GM21528 (cell line): ENCODE measurements at regions not wholly inside any gene's neighbourhood (a gene's known extent, or its start where the extent isn't known, plus 50 kb on each side); places are given as distances from the start of the nearest gene placed in this dataset.

ENCODE experiments used
- ATAC-seq: cut with Tn5 transposase; IDR thresholded peaks from one replicate; pipeline ENCODE4 v1.9.1; 2021; ENCODE audit warnings: mild to moderate bottlenecking, moderate library complexity; ENCODE audit not compliant: unreplicated experiment, low FRiP score

DNA sequence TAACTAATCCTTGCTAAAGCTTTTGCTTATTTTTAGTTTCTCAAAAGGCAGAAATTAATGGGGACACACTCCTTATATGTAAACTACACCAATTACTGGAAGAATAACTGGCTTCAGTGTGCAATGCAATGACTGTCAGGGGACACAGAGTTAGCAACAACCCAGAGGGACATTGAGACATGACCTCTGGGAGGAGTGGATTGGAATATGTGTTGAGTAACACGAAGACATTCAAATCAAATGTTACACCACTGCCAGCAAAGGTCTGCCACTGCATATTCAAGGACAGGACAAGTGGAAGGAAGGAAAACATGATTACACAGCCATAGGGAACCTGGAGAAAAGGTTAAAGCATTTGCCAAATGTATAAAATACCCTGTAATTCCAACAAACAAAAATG, 240.1 kb upstream of the FSTL5 start:
- ATAC-seq, result no peak

GRCh38 chr4:162403419-162403818, 239.6 kb upstream of the FSTL5 start:
- no peak for ATAC-seq

GRCh38 chr4:162401021-162401420, 237.2 kb upstream of the FSTL5 start:
- no peak for ATAC-seq

DNA sequence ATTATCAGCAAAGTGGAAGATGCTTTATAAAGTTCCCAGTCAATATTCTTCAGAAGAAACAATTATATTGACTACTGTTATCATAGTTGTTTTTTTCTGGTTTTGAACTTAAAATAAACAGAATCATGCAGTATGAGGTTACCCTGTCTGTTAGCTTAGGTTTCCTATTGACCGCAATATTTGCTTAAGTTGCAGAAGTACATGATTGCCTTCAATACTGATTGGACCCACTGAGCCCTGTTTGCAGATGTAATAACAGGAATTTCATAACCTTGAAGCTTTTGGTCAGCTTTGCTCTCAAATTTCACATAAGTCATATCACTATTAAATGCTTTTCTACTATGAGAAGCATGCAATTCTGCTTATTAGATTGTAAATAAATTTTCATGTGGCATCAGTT, 229.1 kb upstream of the FSTL5 start:
- no peak for ATAC-seq

DNA sequence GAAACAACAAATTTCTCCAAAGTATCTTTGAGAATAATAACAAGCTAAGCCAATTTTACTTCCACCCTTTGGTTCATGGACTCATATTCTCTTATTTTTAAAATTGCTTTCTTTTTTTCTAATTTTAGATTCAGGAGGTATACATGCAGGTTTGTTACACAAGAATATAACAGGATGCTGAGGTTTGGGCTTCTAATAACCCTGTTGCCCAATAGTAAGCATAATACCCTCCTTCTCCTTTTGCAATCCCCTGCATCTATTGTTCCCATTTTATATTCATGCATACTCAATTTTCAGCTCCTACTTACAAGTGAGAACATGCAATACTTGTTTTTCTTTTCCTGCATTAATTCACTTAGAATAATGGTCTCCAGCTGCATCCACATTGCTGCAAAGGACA, 202.3 kb upstream of the FSTL5 start:
- ATAC-seq, result no peak

DNA sequence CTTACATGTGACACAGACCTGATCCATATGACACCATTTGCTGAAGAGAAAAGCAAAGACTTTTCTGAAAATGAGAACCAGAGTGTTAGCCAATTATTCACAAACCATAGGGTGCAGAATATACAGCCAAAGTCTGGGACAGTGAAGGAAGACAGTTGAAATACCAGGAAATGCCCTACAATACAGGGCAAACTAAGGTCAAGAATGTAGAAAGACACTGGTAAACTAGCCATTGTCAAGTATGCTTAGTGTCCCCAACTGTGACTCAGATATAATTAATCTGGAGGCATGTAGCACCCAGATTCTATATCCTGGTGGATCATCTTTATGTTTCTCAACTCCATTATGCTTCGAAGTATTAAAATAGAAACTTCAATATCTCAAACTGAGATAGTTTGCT, 200.9 kb upstream of the FSTL5 start:
- ATAC-seq, result no peak

GRCh38 chr4:162360369-162361149, 196.8 kb upstream of the FSTL5 start:
- ATAC-seq, result no peak

DNA sequence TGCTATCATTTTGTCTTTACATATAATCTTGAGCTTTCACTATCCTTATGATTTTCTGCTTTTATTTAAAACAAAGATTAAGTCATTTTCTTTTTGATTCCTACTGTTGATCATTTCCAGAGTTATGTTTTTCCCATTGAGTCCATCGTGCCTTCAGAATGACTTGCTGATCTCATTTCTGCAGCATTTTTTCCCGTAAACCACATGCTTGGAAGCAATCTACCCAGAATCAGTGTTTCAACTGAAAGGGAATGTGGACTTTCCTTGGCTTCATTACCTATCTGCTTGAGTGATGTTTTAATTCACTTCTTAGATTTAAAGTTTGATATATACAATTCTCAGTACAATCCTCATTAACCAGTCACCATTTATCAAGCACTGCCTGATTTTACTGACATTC, 192.4 kb upstream of the FSTL5 start:
- no peak for ATAC-seq

DNA sequence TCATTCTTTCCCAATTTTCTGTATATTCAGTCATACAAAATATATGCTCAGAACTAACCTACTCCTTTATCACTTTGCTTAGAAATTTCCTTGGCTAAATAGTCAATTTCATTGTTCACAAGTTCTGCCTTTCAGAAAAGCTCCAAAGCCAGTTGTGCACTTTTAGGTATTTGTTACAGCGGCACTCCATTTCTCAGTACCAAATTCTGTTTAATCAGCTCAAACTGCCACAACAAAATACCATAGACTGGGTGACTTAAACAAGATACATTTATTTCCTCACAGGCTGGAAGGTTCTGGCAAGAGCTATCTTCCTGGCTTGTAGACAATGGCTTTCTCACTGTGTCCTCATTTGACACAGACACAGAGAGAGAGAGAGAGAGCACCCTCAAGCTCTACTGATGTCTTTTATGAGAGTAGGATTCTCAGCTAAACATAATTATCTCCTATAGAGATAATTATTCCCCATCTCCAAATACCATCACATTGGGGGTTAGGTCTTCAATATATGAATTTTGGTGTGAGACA, 188.8 kb upstream of the FSTL5 start:
- ATAC-seq, result no peak

DNA sequence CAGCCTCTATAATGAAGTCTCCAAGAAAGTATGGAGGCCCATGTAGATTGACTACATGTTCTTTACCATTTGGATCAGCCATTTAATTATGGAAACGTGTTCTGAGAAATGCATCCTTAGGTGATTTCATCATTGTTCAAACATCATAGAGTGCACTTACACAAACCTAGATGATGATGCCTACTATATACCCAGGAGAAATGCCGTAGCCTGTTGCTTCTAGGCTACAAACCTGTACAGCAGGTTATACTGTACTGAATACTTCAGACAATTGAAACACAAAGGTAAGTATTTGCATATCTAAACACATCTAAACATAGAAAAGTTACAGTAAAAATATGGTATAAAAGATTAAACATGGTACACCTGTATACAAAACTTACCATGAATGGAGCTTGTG, 186.5 kb upstream of the FSTL5 start:
- no peak for ATAC-seq

GRCh38 chr4:162349395-162349794, 185.6 kb upstream of the FSTL5 start:
- ATAC-seq, result no peak

GRCh38 chr4:162347842-162348213, 184.0 kb upstream of the FSTL5 start:
- no peak for ATAC-seq

GRCh38 chr4:162347156-162347841, 183.5 kb upstream of the FSTL5 start:
- no peak for ATAC-seq

DNA sequence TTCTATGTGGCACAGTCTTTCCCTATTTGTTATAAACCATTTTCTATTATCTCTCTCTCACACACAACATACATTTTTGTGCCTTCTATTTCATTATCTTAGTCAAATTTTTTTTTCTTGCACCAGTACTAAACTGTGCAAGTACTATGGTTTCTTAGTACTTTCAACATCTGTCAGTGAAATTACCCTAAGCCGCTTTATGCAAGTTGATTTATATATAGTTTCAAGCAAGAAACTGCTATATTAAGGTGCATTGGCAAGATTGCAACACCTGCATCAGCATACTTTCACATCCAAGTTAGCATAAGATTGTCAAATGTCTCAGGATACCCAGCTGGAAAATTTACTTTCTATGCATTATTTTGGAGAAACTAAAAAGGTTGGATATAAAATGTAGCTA, 180.2 kb upstream of the FSTL5 start:
- ATAC-seq, result no peak

DNA sequence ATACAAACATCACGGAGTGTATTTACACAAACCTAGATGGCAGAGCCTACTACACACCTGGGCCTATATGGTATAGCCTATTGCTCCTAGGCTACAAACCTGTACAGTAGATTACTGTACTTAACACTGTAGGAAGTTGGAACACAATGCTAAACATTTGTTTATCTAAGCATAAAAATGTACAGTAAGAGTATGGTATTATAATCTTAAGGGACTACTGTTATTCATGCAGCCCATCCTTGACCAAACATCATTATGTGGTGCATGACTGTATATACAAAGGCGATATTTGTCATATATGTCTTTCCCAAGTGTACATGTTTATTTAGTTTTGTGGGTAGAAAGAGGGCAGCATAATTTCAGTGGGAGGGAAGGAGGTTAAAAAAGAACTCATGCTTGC, 177.7 kb upstream of the FSTL5 start:
- no peak for ATAC-seq

- no peak for ATAC-seq
Measured at GRCh38 chr4:162323919-162324318, 160.1 kb upstream of the FSTL5 start.

GRCh38 chr4:162322054-162322453, 158.3 kb upstream of the FSTL5 start:
- no peak for ATAC-seq

DNA sequence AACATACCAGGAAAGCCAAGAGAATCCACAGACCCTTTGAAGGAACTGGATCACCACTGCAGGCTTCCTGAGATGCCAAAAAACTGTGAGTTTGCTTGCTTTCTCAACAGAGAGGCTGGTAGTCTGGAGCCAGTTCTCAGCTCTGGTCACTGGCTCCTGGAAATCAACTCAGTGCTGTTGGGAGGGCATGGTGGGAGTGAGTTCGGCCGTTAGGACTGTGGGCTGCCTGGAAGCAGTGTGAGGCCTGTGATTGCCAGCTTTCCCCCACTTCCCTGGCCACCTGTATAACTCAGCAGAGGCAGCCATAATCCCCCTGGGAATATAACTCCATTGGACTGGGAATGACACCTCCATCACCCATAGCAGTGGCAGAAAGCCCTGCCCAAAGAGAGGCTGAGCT, 122.0 kb upstream of the FSTL5 start:
- no peak for ATAC-seq

DNA sequence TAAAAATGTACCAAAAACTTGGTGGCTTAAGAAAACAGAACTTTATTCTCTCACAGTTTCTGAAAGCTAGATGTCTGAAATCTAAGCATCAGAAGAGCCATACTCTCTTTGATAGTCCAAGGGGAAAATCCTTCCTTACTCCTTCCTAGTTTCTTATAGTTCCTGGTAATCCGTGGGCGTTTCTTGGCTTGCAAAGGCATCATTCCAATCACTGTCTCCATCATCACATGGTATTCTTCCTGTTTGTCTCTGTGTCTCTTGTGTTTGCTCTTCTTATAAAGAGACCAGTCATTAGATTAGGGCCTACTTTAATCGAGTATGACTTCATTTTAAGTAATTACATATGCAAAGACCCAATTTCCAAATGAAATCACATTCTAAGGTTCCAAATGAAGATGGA, 118.9 kb upstream of the FSTL5 start:
- no peak for ATAC-seq

DNA sequence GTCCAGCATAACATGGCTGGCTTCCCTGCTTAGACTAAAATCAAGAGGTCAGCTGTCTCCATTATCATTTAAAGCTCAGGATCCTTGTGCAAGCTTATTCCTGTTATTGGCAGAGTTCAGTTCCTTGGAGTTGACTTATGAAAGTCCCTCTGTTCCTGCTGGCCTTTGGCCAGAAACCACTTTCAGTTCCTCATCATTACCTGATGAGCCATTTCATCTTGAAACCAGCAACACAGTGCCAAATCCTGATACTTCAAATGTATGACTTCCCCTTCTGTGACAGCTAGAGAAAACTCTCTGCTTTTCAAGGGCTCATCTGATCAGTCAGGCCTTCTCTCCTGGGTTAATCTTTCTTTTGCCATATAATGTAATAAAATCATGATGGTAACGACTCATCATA, 110.6 kb upstream of the FSTL5 start:
- peak; percentile 83 for ATAC-seq

DNA sequence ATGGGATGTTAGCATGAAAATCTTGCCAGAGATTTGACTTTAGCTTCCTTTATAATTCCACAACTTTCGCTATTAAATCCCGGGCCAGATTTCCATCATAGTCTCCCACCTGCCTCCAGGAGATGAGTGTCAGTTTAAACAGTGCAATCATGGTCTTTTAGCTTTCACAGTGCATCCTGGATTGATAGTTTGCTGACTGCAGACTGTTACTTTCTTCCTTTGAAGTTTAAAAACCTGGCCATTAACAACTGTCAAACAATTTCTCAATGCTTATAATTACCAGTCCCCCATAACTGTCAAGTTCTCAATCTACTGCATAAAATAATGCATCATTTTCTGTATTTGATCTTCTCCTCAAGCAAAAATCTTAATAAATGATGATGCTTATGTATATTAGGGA, 108.4 kb upstream of the FSTL5 start:
- no peak for ATAC-seq

DNA sequence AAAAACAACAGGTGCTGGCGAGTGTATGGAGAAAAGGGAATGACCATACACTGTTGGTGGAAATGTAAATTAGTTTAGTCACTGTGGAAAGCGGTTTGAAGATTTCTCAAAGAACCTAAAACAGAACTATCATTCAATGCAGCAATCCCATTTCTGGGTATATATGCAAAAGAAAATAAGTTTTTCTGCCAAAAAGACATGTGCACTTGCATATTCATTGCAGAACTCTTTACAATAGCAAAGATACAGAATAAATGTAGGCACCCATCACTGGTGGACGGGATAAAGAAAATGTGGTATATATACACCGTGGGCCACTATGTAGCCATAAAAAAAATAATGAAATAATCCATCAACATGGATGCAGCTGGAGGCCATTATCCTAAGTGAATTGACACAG, 105.1 kb upstream of the FSTL5 start:
- no peak for ATAC-seq
